H1 (cell line): ENCODE measurements at regions not wholly inside any gene's neighbourhood (a gene's known extent, or its start where the extent isn't known, plus 50 kb on each side); places are given as distances from the start of the nearest gene placed in this dataset.

Experiments
- CBX8 ChIP-seq: fragments of 300-800, 300-1000 bp; sonication (generic); IDR thresholded peaks from 2 replicates; pipeline ENCODE4 v1.7.1; 2016; ENCODE audit warnings: low read depth, low read length, borderline replicate concordance
- CEBPB ChIP-seq: IDR thresholded peaks from 2 replicates; pipeline ENCODE4 v1.6.1; 2012; ENCODE audit warnings: low read depth, low read length
- CTCF ChIP-seq, 3 experiments: IDR thresholded peaks; 1 replicate in 2 of 3; 2 replicates in 1 of 3; pipeline versions ENCODE4 v1.5.1 to v1.6.1; 2011; ENCODE audit warnings: low read length in 3 of 3, mild to moderate bottlenecking in 3 of 3, inconsistent platforms in 2 of 3, low read depth in 1 of 3, moderate library complexity in 1 of 3; ENCODE audit not compliant: insufficient read depth in 1 of 3; ENCODE audit errors: control extremely low read depth in 1 of 3
- POLR2A ChIP-seq, 2 experiments: IDR thresholded peaks; 1 replicate in 1 of 2; 2 replicates in 1 of 2; pipeline ENCODE4 v1.6.1; 2011; ENCODE audit warnings: low read depth in 2 of 2, low read length in 2 of 2, mild to moderate bottlenecking in 2 of 2; ENCODE audit errors: control extremely low read depth in 1 of 2
- ZNF274 ChIP-seq: IDR thresholded peaks from 2 replicates; pipeline ENCODE4 v1.7.0; 2012; ENCODE audit warnings: low read length, borderline replicate concordance; ENCODE audit errors: extremely low read depth

GRCh38 chr6:113110211-113110610, 746.9 kb upstream of the MARCKS start:
- TF ChIP-seq POLR2A (IDR thresholded peaks at IDR 0.05; ENCODE audit: control extremely low read depth in 1 of 2, low read depth in 2 of 2, low read length in 2 of 2), result no peak
- TF ChIP-seq ZNF274, result no peak
- TF ChIP-seq CTCF (IDR thresholded peaks at IDR 0.05; ENCODE audit: control extremely low read depth in 1 of 3, insufficient read depth in 1 of 3, low read depth in 1 of 3, low read length in 3 of 3), result no peak
- no peak for TF ChIP-seq CBX8
- TF ChIP-seq CEBPB, result no peak
